T-helper 2 cell treated with Interferon-gamma antibody and Interleukin-4, amounts not matched to agents 100 ng/mL and 5 ng/mL, for 36 hours (primary cell): ENCODE measurements at regions not wholly inside any gene's neighbourhood (a gene's known extent, or its start where the extent isn't known, plus 50 kb on each side); places are given as distances from the start of the nearest gene placed in this dataset.

Source experiments
- intact Hi-C: fragments of 100-400 bp; cut with micrococcal nuclease; formaldehyde crosslinking; loops from one replicate; pipeline ENCODE4 v1.15.1; 2023

- intact Hi-C loops, result no loop called here
Observed at GRCh38 chr2:180099308-180099707, 92.2 kb upstream of the CWC22 start.

GRCh38 chr2:180085144-180085543, 78.0 kb upstream of the CWC22 start:
- intact Hi-C loops, result no loop called here

- intact Hi-C loops, result no loop called here
Observed at GRCh38 chr2:180077295-180077906, 70.3 kb upstream of the CWC22 start.

- intact Hi-C loops, result no loop called here
Observed at GRCh38 chr2:180075870-180076269, 68.8 kb upstream of the CWC22 start.

GRCh38 chr2:180071797-180072196, 64.7 kb upstream of the CWC22 start:
- intact Hi-C loops, result no loop called here

- intact Hi-C loops, result no loop called here
Observed at GRCh38 chr2:180063494-180064092, 56.5 kb upstream of the CWC22 start.

GRCh38 chr2:180062178-180062577, 55.1 kb upstream of the CWC22 start:
- intact Hi-C loops, result no loop called here

GRCh38 chr2:180061546-180061945, 54.4 kb upstream of the CWC22 start:
- intact Hi-C loops, result no loop called here

GRCh38 chr2:180061085-180061484, 54.0 kb upstream of the CWC22 start:
- intact Hi-C loops, result no loop called here

GRCh38 chr2:180058993-180059392, 51.9 kb upstream of the CWC22 start:
- intact Hi-C loops, result no loop called here

- intact Hi-C loops, result no loop called here
Observed at GRCh38 chr2:180057706-180058412, 50.8 kb upstream of the CWC22 start.
